ENCODE measurements at regions not wholly inside any gene's neighbourhood (a gene's known extent, or its start where the extent isn't known, plus 50 kb on each side); places are given as distances from the start of the nearest gene placed in this dataset.

- Histone ChIP-seq H3K27ac (no peak overlapping the region), H3K4me2 (no peak overlapping the region), H3K4me3 (no peak overlapping the region), H3K4me1 (peaks cover 13% of the 10 kb centered on the region), H3K9me3 (no peaks in the 10 kb centered on the region)
- ChIA-PET POLR2A (no interaction called here), CTCF (no interaction called here)
- ATAC-seq: no peak
- no peak for FAIRE-seq
- TF ChIP-seq SMC3 (IDR thresholded peaks at IDR 0.05) (no peak), ESRRA (IDR thresholded peaks at IDR 0.05; ENCODE audit: borderline replicate concordance, low read length) (no peak), TFCP2L1 (CRISPR knock-in tag; IDR thresholded peaks at IDR 0.05) (no peak), KDM5A (IDR thresholded peaks at IDR 0.05) (no peak), RARB (CRISPR knock-in tag; IDR thresholded peaks at IDR 0.05) (no peak), ZSCAN20 (CRISPR knock-in tag; IDR thresholded peaks at IDR 0.05) (no peak), EHF (CRISPR knock-in tag; IDR thresholded peaks at IDR 0.05) (no peak), SREBF2 (IDR thresholded peaks at IDR 0.05) (no peak), GATA3 (IDR thresholded peaks at IDR 0.05; ENCODE audit: borderline replicate concordance) (no peak), JUN (IDR thresholded peaks at IDR 0.05) (no peak)
- no peak for DNase-seq (ENCODE audit: low read depth in 1 of 2, low spot score in 1 of 2)
Observed at GRCh38 chr4:160127211-160127610, 1024.3 kb downstream of the RAPGEF2 start.

GRCh38 chr4:160129439-160129838, 1026.6 kb downstream of the RAPGEF2 start:
- TF ChIP-seq REST (IDR thresholded peaks at IDR 0.05) (no peak), FOSL2 (IDR thresholded peaks at IDR 0.05) (no peak), FOSL2 (CRISPR knock-in tag; IDR thresholded peaks at IDR 0.05) (0 out of 2 replicates have a peak, but pooled peaks have one; percentile 2)
- Histone ChIP-seq H3K9me3 (no peaks in the 10 kb centered on the region), H3K4me3 (no peak overlapping the region), H3K4me2 (peak overlapping the region; percentile 52), H3K4me1 (peaks cover 13% of the 10 kb centered on the region), H3K27ac (peak overlapping the region in 1 of 2 experiments; percentile 60; a peak in 2 of 6 replicates)
- DNase-seq (ENCODE audit: low read depth in 1 of 2, low spot score in 1 of 2) (peak in 1 of 2 experiments; percentile 27), ATAC-seq (peak in 1 of 2 experiments; percentile 62; a peak in 2 of 6 replicates), FAIRE-seq (no peak)
- CTCF ChIA-PET: no interaction called here
- WGBS (ENCODE audit: missing lambda C conversion rate): 34% methylated on average over 2 of the region's 2 CpGs
- POLR2A ChIA-PET: no interaction called here

GRCh38 chr4:160136021-160136420, 1033.1 kb downstream of the RAPGEF2 start:
- ATAC-seq: no peak
- H3K27ac ChIP-seq: no peak overlapping the region
- no peak overlapping the region for H3K4me3 ChIP-seq
- H3K4me1 ChIP-seq: 0 out of 3 replicates have a peak, but pooled peaks cover 2% of the 10 kb centered on the region
- DNase-seq (ENCODE audit: low read depth in 1 of 2, low spot score in 1 of 2): peak in 1 of 2 experiments; percentile 14
- CTCF ChIA-PET: no interaction called here
- TF ChIP-seq USF2 (IDR thresholded peaks at IDR 0.05) (no peak), CBX8 (IDR thresholded peaks at IDR 0.05) (no peak), REST (IDR thresholded peaks at IDR 0.05) (no peak), CHD4 (IDR thresholded peaks at IDR 0.05; ENCODE audit: borderline replicate concordance) (no peak)
- no peak for FAIRE-seq
- H3K4me2 ChIP-seq: 0 out of 3 replicates have a peak overlapping the region, but pooled peaks have one; percentile 13
- POLR2A ChIA-PET: no interaction called here
- no peaks in the 10 kb centered on the region for H3K9me3 ChIP-seq
- 4% methylated on average over 2 of the region's 2 CpGs for WGBS (ENCODE audit: missing lambda C conversion rate)
